Activated CD4-positive, alpha-beta memory T cell treated with anti-CD3 and anti-CD28 coated beads for 36 hours (primary cell): ENCODE measurements at regions not wholly inside any gene's neighbourhood (a gene's known extent, or its start where the extent isn't known, plus 50 kb on each side); places are given as distances from the start of the nearest gene placed in this dataset.

Experiments
- CTCF ChIA-PET: fragments of 350-600 bp; sonication (Branson Sonifier 250); formaldehyde crosslinking; loops from one replicate; lab custom pipeline; 2021; ENCODE audit warnings: antibody characterized with exemption, inconsistent platforms; lab: Charles Lee
- POLR2A ChIA-PET: fragments of 350-600 bp; sonication (Branson Sonifier 250); formaldehyde crosslinking; loops from one replicate; lab custom pipeline; 2021; ENCODE audit warnings: antibody characterized with exemption; lab: Charles Lee
- DNase-seq: peaks from one replicate; pipeline ENCODE4 v3.0.0-alpha.2; 2020
- H3K27ac Mint-ChIP-seq: one replicate; pipeline ENCODE4 v1.8.0; 2021; ENCODE audit warnings: mixed read lengths
- H3K27me3 Mint-ChIP-seq: one replicate; pipeline ENCODE4 v1.8.0; 2021; ENCODE audit warnings: mixed read lengths
- H3K36me3 Mint-ChIP-seq: one replicate; pipeline ENCODE4 v1.8.0; 2021; ENCODE audit warnings: mixed read lengths
- H3K4me1 Mint-ChIP-seq: one replicate; pipeline ENCODE4 v1.8.0; 2021; ENCODE audit warnings: low read depth, mixed read lengths
- H3K4me3 Mint-ChIP-seq: one replicate; pipeline ENCODE4 v1.8.0; 2021; ENCODE audit warnings: mild to moderate bottlenecking, mixed read lengths
- H3K9me3 Mint-ChIP-seq: one replicate; pipeline ENCODE4 v1.8.0; 2021; ENCODE audit warnings: mixed read lengths
- intact Hi-C: fragments of 100-400 bp; cut with micrococcal nuclease; formaldehyde crosslinking; loops from one replicate; pipeline ENCODE4 v1.15.1; 2023

- Mint-ChIP-seq H3K27me3 (no peaks in the 10 kb centered on the region), H3K27ac (no peak overlapping the region), H3K4me1 (no peaks in the 10 kb centered on the region), H3K4me3 (no peak overlapping the region), H3K9me3 (peaks cover 11% of the 10 kb centered on the region), H3K36me3 (no peaks in the 10 kb centered on the region)
- DNase-seq = no peak
- ChIA-PET POLR2A (no interaction called here), CTCF (no interaction called here)
- intact Hi-C loops = no loop called here
Measured at GRCh38 chr4:19010761-19011160, 989.2 kb upstream of the LCORL start.

GRCh38 chr4:19009881-19010280 is 988.3 kb upstream of the LCORL start:
- CTCF ChIA-PET = no interaction called here

GRCh38 chr4:19005211-19005610 is 983.7 kb upstream of the LCORL start:
- Mint-ChIP-seq H3K36me3 (no peaks in the 10 kb centered on the region), H3K9me3 (peaks cover 11% of the 10 kb centered on the region), H3K4me1 (no peaks in the 10 kb centered on the region), H3K4me3 (no peak overlapping the region), H3K27ac (no peak overlapping the region), H3K27me3 (no peaks in the 10 kb centered on the region)
- no peak for DNase-seq
- ChIA-PET CTCF (no interaction called here), POLR2A (no interaction called here)
- intact Hi-C loops = no loop called here

More at GRCh38 chr4:19009881-19010280, 988.3 kb upstream of the LCORL start:
- Mint-ChIP-seq H3K9me3 (peaks cover 11% of the 10 kb centered on the region), H3K4me3 (no peak overlapping the region), H3K27me3 (no peaks in the 10 kb centered on the region), H3K27ac (no peak overlapping the region), H3K36me3 (no peaks in the 10 kb centered on the region), H3K4me1 (no peaks in the 10 kb centered on the region)
- POLR2A ChIA-PET = no interaction called here
- intact Hi-C loops = no loop called here
- no peak for DNase-seq

GRCh38 chr4:19002170-19002569 is 980.6 kb upstream of the LCORL start:
- no peaks in the 10 kb centered on the region for H3K4me1 Mint-ChIP-seq
- no peak overlapping the region for H3K4me3 Mint-ChIP-seq
- H3K9me3 Mint-ChIP-seq = peaks cover 6% of the 10 kb centered on the region
- ChIA-PET POLR2A (no interaction called here), CTCF (no interaction called here)
- no peak overlapping the region for H3K27ac Mint-ChIP-seq
- intact Hi-C loops = no loop called here
- no peak for DNase-seq
- H3K27me3 Mint-ChIP-seq = no peaks in the 10 kb centered on the region
- no peaks in the 10 kb centered on the region for H3K36me3 Mint-ChIP-seq

GRCh38 chr4:18999595-18999994 is 978.0 kb upstream of the LCORL start:
- Mint-ChIP-seq H3K27me3 (no peaks in the 10 kb centered on the region), H3K27ac (no peak overlapping the region), H3K4me3 (no peak overlapping the region), H3K9me3 (peaks cover 16% of the 10 kb centered on the region), H3K4me1 (no peaks in the 10 kb centered on the region), H3K36me3 (no peaks in the 10 kb centered on the region)
- intact Hi-C loops = no loop called here
- no peak for DNase-seq
- ChIA-PET POLR2A (no interaction called here), CTCF (no interaction called here)

- ChIA-PET POLR2A (no interaction called here), CTCF (no interaction called here)
- H3K27ac Mint-ChIP-seq = no peak overlapping the region
- no peaks in the 10 kb centered on the region for H3K27me3 Mint-ChIP-seq
- no peaks in the 10 kb centered on the region for H3K36me3 Mint-ChIP-seq
- intact Hi-C loops = no loop called here
- no peak for DNase-seq
- no peak overlapping the region for H3K4me3 Mint-ChIP-seq
- peaks cover 3% of the 10 kb centered on the region for H3K9me3 Mint-ChIP-seq
- H3K4me1 Mint-ChIP-seq = no peaks in the 10 kb centered on the region
Measured at GRCh38 chr4:18981234-18981615, 959.7 kb upstream of the LCORL start.

- ChIA-PET POLR2A (no interaction called here), CTCF (no interaction called here)
- H3K4me3 Mint-ChIP-seq = no peak overlapping the region
- no peaks in the 10 kb centered on the region for H3K4me1 Mint-ChIP-seq
- H3K27me3 Mint-ChIP-seq = no peaks in the 10 kb centered on the region
- DNase-seq = no peak
- no peak overlapping the region for H3K27ac Mint-ChIP-seq
- H3K36me3 Mint-ChIP-seq = no peaks in the 10 kb centered on the region
- intact Hi-C loops = no loop called here
- peaks cover 6% of the 10 kb centered on the region for H3K9me3 Mint-ChIP-seq
Measured at GRCh38 chr4:18980516-18981233, 959.1 kb upstream of the LCORL start.

- no peaks in the 10 kb centered on the region for H3K27me3 Mint-ChIP-seq
- no peak overlapping the region for H3K27ac Mint-ChIP-seq
- intact Hi-C loops = no loop called here
- ChIA-PET POLR2A (no interaction called here), CTCF (interaction anchor here (0.6 kb wide), 1 partner anchor 262 kb away, joined by 3 read pairs; no protein-coding TSS in a partner anchor)
- no peaks in the 10 kb centered on the region for H3K36me3 Mint-ChIP-seq
- DNase-seq = no peak
- no peaks in the 10 kb centered on the region for H3K4me1 Mint-ChIP-seq
- H3K4me3 Mint-ChIP-seq = no peak overlapping the region
- H3K9me3 Mint-ChIP-seq = peaks cover 16% of the 10 kb centered on the region
Measured at GRCh38 chr4:18976884-18977283, 955.3 kb upstream of the LCORL start.

- intact Hi-C loops = no loop called here
- no peak for DNase-seq
- H3K9me3 Mint-ChIP-seq = peaks cover 21% of the 10 kb centered on the region
- POLR2A ChIA-PET = no interaction called here
- no peaks in the 10 kb centered on the region for H3K27me3 Mint-ChIP-seq
- H3K4me1 Mint-ChIP-seq = no peaks in the 10 kb centered on the region
- no peaks in the 10 kb centered on the region for H3K36me3 Mint-ChIP-seq
- CTCF ChIA-PET = interaction anchor here (0.6 kb wide), 1 partner anchor 262 kb away, joined by 3 read pairs; no protein-coding TSS in a partner anchor
- H3K27ac Mint-ChIP-seq = no peak overlapping the region
- no peak overlapping the region for H3K4me3 Mint-ChIP-seq
Measured at GRCh38 chr4:18975916-18976808, 954.6 kb upstream of the LCORL start.

- ChIA-PET CTCF (no interaction called here), POLR2A (no interaction called here)
- intact Hi-C loops = no loop called here
- Mint-ChIP-seq H3K9me3 (peaks cover 29% of the 10 kb centered on the region), H3K27ac (no peak overlapping the region), H3K4me1 (no peaks in the 10 kb centered on the region), H3K27me3 (no peaks in the 10 kb centered on the region), H3K36me3 (no peaks in the 10 kb centered on the region), H3K4me3 (no peak overlapping the region)
- no peak for DNase-seq
Measured at GRCh38 chr4:18973296-18973695, 951.7 kb upstream of the LCORL start.

GRCh38 chr4:18961879-18962278 is 940.3 kb upstream of the LCORL start:
- no peaks in the 10 kb centered on the region for H3K4me1 Mint-ChIP-seq
- intact Hi-C loops = no loop called here
- H3K9me3 Mint-ChIP-seq = peaks cover 16% of the 10 kb centered on the region
- H3K36me3 Mint-ChIP-seq = no peaks in the 10 kb centered on the region
- CTCF ChIA-PET = no interaction called here
- H3K27ac Mint-ChIP-seq = no peak overlapping the region
- no peak overlapping the region for H3K4me3 Mint-ChIP-seq
- no peak for DNase-seq
- no peaks in the 10 kb centered on the region for H3K27me3 Mint-ChIP-seq
- POLR2A ChIA-PET = no interaction called here

GRCh38 chr4:18961266-18961665 is 939.7 kb upstream of the LCORL start:
- POLR2A ChIA-PET = no interaction called here
- intact Hi-C loops = no loop called here
- Mint-ChIP-seq H3K9me3 (peaks cover 16% of the 10 kb centered on the region), H3K4me3 (no peak overlapping the region), H3K27me3 (no peaks in the 10 kb centered on the region), H3K4me1 (no peaks in the 10 kb centered on the region), H3K36me3 (no peaks in the 10 kb centered on the region), H3K27ac (no peak overlapping the region)
- CTCF ChIA-PET = no interaction called here
- DNase-seq = no peak
